RWPE2 (cell line): ENCODE measurements at regions not wholly inside any gene's neighbourhood (a gene's known extent, or its start where the extent isn't known, plus 50 kb on each side); places are given as distances from the start of the nearest gene placed in this dataset.

ENCODE experiments used
- ATAC-seq: fragments of 200-7000 bp; cut with Tn5 transposase; 3 replicates; pipeline ENCODE4 v1.9.1; 2021; ENCODE audit warnings: low read depth
- DNase-seq: peaks from one replicate; pipeline ENCODE4 v3.0.0-alpha.2; 2020; ENCODE audit warnings: low spot score
- H3K27ac ChIP-seq: fragments of 450-650 bp; 2 replicates; pipeline ENCODE4 v1.5.1; 2017; ENCODE audit warnings: mild to moderate bottlenecking; ENCODE audit not compliant: poor library complexity, severe bottlenecking
- H3K27me3 ChIP-seq: fragments of 250-450 bp; sonication (Bioruptor Pico); 2 replicates; pipeline ENCODE4 v1.5.1; 2021; ENCODE audit warnings: mild to moderate bottlenecking, moderate library complexity; ENCODE audit not compliant: insufficient read depth, poor library complexity, severe bottlenecking
- H3K36me3 ChIP-seq: fragments of 250-450 bp; sonication (Bioruptor Pico); 2 replicates; pipeline ENCODE4 v1.5.1; 2020; ENCODE audit warnings: low read depth, mild to moderate bottlenecking, moderate library complexity
- H3K4me1 ChIP-seq: fragments of 250-450 bp; sonication (Bioruptor Pico); 2 replicates; pipeline ENCODE4 v1.5.1; 2021; ENCODE audit warnings: mild to moderate bottlenecking, moderate library complexity; ENCODE audit not compliant: insufficient read depth, poor library complexity, severe bottlenecking
- H3K4me3 ChIP-seq: fragments of 250-450 bp; sonication (Bioruptor Pico); 2 replicates; pipeline ENCODE4 v1.5.1; 2021; ENCODE audit warnings: mild to moderate bottlenecking, moderate library complexity; ENCODE audit not compliant: severe bottlenecking
- H3K9me3 ChIP-seq: fragments of 250-450 bp; sonication (Bioruptor Pico); 2 replicates; pipeline ENCODE4 v1.5.1; 2021; ENCODE audit warnings: mild to moderate bottlenecking, moderate library complexity; ENCODE audit not compliant: severe bottlenecking
- TF ChIP-seq, protein P1 (sequence below): fragments of 450-650 bp; IDR thresholded peaks from one replicate; pipeline ENCODE4 v1.5.1; 2017; ENCODE audit warnings: mild to moderate bottlenecking, moderate library complexity; ENCODE audit not compliant: poor library complexity, severe bottlenecking

DNA sequence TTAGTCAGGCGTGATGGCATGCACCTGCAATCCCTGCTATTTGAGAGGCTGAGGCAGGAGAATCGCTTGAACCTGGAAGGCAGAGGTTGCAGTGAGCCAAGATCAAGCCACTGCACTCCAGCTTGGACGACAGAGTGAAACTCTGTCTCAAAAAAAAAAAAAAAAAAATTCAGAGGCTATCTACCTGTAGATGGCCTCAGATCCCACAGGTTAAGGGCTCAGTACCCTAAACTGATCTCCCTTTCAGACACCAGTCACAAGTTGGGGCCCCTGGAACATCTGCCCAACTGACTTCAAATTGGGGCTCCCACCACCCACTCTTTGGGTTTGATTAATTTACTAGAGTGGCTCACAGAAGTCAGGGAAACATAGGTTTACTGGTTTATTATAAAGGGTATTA, 65.4 kb upstream of the ERCC6L2 start:
- ATAC-seq, result no peak
- H3K9me3 ChIP-seq, result no peaks in the 10 kb centered on the region
- TF ChIP-seq, protein P1, sequence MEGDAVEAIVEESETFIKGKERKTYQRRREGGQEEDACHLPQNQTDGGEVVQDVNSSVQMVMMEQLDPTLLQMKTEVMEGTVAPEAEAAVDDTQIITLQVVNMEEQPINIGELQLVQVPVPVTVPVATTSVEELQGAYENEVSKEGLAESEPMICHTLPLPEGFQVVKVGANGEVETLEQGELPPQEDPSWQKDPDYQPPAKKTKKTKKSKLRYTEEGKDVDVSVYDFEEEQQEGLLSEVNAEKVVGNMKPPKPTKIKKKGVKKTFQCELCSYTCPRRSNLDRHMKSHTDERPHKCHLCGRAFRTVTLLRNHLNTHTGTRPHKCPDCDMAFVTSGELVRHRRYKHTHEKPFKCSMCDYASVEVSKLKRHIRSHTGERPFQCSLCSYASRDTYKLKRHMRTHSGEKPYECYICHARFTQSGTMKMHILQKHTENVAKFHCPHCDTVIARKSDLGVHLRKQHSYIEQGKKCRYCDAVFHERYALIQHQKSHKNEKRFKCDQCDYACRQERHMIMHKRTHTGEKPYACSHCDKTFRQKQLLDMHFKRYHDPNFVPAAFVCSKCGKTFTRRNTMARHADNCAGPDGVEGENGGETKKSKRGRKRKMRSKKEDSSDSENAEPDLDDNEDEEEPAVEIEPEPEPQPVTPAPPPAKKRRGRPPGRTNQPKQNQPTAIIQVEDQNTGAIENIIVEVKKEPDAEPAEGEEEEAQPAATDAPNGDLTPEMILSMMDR, result no peak
- DNase-seq, result no peak
- no peak overlapping the region for H3K27ac ChIP-seq
- H3K36me3 ChIP-seq, result no peaks in the 10 kb centered on the region
- peaks cover 9% of the 10 kb centered on the region for H3K4me1 ChIP-seq
- no peaks in the 10 kb centered on the region for H3K27me3 ChIP-seq
- no peak overlapping the region for H3K4me3 ChIP-seq

DNA sequence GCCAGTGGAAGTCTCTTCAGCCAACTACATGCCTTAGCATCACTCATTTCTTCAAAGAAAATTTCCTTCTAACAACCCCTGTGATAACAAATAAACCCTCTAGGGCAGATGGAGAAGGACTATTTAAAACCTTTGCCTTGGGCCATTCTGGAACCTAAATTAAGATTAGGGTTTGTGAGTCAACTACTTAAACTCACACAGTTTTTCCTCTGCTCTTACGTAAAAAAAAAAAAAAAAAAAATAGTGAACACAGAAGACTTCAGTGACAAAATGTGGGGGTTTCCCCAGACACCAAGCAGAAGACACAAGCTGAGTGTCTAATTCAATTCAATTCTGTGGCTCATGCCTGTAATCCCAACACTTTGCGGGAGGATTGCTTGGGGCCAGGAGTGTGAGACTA, 65.8 kb upstream of the ERCC6L2 start:
- no peaks in the 10 kb centered on the region for H3K9me3 ChIP-seq
- H3K4me3 ChIP-seq, result no peak overlapping the region
- ATAC-seq (no peak), DNase-seq (no peak)
- H3K36me3 ChIP-seq, result no peaks in the 10 kb centered on the region
- H3K27ac ChIP-seq, result no peak overlapping the region
- peaks cover 6% of the 10 kb centered on the region for H3K4me1 ChIP-seq
- H3K27me3 ChIP-seq, result no peaks in the 10 kb centered on the region
- TF ChIP-seq, protein P1, result no peak

DNA sequence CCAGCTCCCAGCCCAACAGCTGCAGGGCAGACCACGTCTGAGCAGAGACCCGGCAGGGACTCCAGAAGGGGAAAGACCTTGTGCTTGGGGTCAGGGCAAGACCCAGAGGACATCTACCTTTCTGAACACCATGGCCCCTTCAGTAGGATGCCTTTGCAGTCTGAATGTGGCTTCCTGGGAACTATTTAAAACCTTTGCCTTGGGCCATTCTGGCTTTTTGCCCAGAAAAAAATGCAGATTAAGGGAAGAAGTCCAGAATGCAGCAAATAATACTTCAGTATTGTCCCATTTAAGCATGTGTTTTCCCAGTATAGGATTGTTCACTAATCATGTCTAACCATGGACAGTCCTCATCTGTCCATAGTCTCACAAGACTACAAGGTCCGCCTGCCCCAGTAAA, 67.5 kb upstream of the ERCC6L2 start:
- Histone ChIP-seq H3K27me3 (no peaks in the 10 kb centered on the region), H3K4me1 (no peaks in the 10 kb centered on the region), H3K4me3 (no peak overlapping the region), H3K36me3 (no peaks in the 10 kb centered on the region), H3K9me3 (no peaks in the 10 kb centered on the region), H3K27ac (no peak overlapping the region)
- ATAC-seq (0 out of 3 replicates have a peak, but pooled peaks have one; percentile 14), DNase-seq (no peak)
- TF ChIP-seq, protein P1, result no peak

DNA sequence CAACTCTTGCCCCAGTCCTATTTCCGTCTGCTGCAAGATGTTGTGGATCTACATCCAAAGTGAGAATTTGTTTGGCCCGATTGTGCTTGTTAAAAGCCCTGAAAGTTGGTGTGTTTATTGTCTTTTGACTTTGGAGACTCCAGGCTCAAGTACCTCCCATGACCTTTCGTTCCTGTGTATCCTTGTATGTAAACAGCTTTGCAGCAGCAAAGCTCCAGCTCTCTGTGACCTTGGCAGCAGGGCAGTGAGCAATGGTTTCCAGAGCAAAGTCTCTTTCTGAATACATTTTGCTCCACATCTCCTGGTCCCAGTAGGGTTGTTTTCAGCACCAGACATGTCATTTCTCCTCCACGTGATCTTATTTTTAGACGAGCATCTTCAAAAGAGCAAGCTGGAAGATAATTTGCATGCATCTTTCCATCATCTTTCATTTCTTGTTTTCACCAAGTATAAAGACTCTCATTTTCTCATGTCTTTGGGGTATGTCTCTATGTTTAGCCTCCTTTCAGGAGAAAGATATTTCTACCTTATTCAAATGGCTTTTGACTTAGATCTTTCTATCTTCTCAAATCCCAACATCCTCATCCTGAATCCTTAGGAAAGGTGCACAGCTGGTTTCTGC, 68.1 kb upstream of the ERCC6L2 start:
- Histone ChIP-seq H3K4me1 (no peaks in the 10 kb centered on the region), H3K27ac (no peak overlapping the region), H3K4me3 (no peak overlapping the region), H3K36me3 (no peaks in the 10 kb centered on the region), H3K9me3 (no peaks in the 10 kb centered on the region), H3K27me3 (no peaks in the 10 kb centered on the region)
- no peak for DNase-seq
- TF ChIP-seq, protein P1, result no peak
- ATAC-seq, result no peak

DNA sequence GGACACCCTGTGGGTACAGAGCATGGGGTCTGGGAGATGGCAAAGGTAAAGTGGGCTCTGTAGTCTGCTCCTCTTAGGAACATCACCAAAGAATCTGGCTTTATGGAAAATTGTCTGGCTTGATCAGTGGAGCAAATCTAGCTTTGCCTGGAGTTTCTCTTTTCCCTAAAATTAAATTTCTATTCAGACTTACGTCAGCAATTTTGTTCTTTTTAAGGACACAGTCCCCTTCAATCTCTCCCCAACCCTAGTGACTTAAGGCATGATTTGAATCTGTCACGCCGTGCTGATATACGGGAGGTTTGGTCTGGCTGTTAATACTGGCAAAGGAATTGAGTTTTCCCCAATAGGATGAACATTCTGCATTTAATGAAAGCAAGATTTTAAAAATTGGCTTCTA, 72.3 kb upstream of the ERCC6L2 start:
- no peak overlapping the region for H3K4me3 ChIP-seq
- TF ChIP-seq, protein P1, result no peak
- no peaks in the 10 kb centered on the region for H3K9me3 ChIP-seq
- H3K4me1 ChIP-seq, result no peaks in the 10 kb centered on the region
- ATAC-seq, result no peak
- no peaks in the 10 kb centered on the region for H3K36me3 ChIP-seq
- H3K27me3 ChIP-seq, result no peaks in the 10 kb centered on the region
- DNase-seq, result no peak
- H3K27ac ChIP-seq, result no peak overlapping the region
